Nephron (organoid): ENCODE measurements at regions not wholly inside any gene's neighbourhood (a gene's known extent, or its start where the extent isn't known, plus 50 kb on each side); places are given as distances from the start of the nearest gene placed in this dataset.
A peak's percentile ranks its signal among the peaks of the same experiment; 100 is the strongest.

Source experiments
- H3K27ac Mint-ChIP-seq, 3 experiments: 2 replicates each; pipeline ENCODE4 v1.8.0; 2020; ENCODE audit warnings: mixed read lengths in 3 of 3, mild to moderate bottlenecking in 2 of 3, moderate library complexity in 1 of 3
- H3K27me3 Mint-ChIP-seq: 2 replicates; pipeline ENCODE4 v1.8.0; 2021; ENCODE audit warnings: low read depth, mild to moderate bottlenecking, moderate library complexity, mixed read lengths
- H3K36me3 Mint-ChIP-seq: 2 replicates; pipeline ENCODE4 v1.8.0; 2020; ENCODE audit warnings: low read depth, mixed read lengths
- H3K4me1 Mint-ChIP-seq: 2 replicates; pipeline ENCODE4 v1.8.0; 2020; ENCODE audit warnings: mixed read lengths
- H3K4me3 Mint-ChIP-seq, 3 experiments: 2 replicates each; pipeline ENCODE4 v1.8.0; 2020; ENCODE audit warnings: mild to moderate bottlenecking in 3 of 3, mixed read lengths in 3 of 3, moderate library complexity in 2 of 3
- H3K9me3 Mint-ChIP-seq: 2 replicates; pipeline ENCODE4 v1.8.0; 2020; ENCODE audit warnings: mixed read lengths
- TF ChIP-seq, protein P1 (sequence below), 3 experiments: fragments of 200-600 bp; sonication (generic); IDR thresholded peaks; one replicate each; pipeline ENCODE4 v1.5.0; 2021; ENCODE audit warnings: antibody characterized with exemption in 3 of 3; ENCODE audit not compliant: unreplicated experiment in 3 of 3

- Mint-ChIP-seq H3K4me3 (no peak overlapping the region), H3K27me3 (peaks cover 39% of the 10 kb centered on the region), H3K27ac (peak overlapping the region in 2 of 3 experiments; percentile 2 to 30), H3K9me3 (no peaks in the 10 kb centered on the region), H3K36me3 (no peaks in the 10 kb centered on the region), H3K4me1 (peaks cover 55% of the 10 kb centered on the region)
- TF ChIP-seq, protein P1, sequence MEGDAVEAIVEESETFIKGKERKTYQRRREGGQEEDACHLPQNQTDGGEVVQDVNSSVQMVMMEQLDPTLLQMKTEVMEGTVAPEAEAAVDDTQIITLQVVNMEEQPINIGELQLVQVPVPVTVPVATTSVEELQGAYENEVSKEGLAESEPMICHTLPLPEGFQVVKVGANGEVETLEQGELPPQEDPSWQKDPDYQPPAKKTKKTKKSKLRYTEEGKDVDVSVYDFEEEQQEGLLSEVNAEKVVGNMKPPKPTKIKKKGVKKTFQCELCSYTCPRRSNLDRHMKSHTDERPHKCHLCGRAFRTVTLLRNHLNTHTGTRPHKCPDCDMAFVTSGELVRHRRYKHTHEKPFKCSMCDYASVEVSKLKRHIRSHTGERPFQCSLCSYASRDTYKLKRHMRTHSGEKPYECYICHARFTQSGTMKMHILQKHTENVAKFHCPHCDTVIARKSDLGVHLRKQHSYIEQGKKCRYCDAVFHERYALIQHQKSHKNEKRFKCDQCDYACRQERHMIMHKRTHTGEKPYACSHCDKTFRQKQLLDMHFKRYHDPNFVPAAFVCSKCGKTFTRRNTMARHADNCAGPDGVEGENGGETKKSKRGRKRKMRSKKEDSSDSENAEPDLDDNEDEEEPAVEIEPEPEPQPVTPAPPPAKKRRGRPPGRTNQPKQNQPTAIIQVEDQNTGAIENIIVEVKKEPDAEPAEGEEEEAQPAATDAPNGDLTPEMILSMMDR (IDR thresholded peaks at IDR 0.05; ENCODE audit: unreplicated experiment in 3 of 3): no peak
These were observed 310.7 kb upstream of the MYT1L start for GRCh38 chr2:2641541-2642410.

GRCh38 chr2:2640818-2641217 is 309.7 kb upstream of the MYT1L start:
- no peaks in the 10 kb centered on the region for H3K9me3 Mint-ChIP-seq
- TF ChIP-seq, protein P1 (IDR thresholded peaks at IDR 0.05; ENCODE audit: unreplicated experiment in 3 of 3): no peak
- H3K27me3 Mint-ChIP-seq: peaks cover 32% of the 10 kb centered on the region
- H3K4me3 Mint-ChIP-seq: no peak overlapping the region
- H3K27ac Mint-ChIP-seq: no peak overlapping the region
- peaks cover 49% of the 10 kb centered on the region for H3K4me1 Mint-ChIP-seq
- H3K36me3 Mint-ChIP-seq: no peaks in the 10 kb centered on the region

GRCh38 chr2:2640371-2640770 is 309.3 kb upstream of the MYT1L start:
- no peak overlapping the region for H3K4me3 Mint-ChIP-seq

DNA sequence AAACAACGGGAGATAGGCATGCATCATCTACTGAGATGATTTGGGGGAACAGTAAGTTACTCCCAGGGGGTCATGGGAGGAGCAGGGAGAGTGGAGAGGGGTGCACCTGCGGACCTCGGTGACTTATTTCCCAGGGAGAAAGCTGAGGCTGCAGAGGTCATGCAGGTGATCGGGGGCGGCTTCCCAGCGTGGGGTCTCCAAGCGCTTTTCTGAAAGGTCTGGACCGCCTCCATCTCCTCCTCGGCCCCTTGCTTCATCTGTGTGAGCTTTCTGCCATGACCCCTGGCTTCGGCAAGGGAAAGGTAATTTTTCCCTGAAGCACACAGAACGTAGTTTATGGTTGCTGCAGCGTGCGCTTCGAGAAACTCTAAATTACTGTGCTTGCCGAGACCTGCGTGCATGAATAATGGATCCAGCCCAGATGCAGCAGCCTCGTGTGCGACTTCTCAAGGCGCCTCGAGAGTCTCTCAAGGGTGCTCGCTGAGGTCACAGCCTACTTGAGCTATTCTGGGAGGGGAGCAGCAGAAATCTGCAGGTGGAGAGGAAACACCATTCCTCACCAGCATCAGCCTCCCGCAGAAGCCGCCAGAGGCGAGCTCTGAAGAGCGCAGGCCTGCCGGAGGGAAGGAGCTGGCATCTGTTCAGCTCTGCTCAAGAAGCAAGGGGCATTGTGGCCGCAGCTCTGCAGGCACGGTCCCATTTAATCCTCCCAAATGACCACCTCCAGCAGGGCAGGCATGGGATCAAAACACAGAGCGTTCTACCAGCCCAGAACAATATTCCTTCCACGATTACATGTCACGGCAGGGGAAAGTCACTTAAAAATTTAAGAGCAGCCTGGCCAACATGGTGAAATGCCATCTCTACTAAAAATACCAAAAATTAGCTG is 308.4 kb upstream of the MYT1L start:
- Mint-ChIP-seq H3K27ac (peak overlapping the region; percentile 11 to 72 (median 11)), H3K27me3 (peaks cover 32% of the 10 kb centered on the region), H3K9me3 (no peaks in the 10 kb centered on the region), H3K4me3 (peak overlapping the region in 1 of 3 experiments; percentile 8), H3K4me1 (peaks cover 49% of the 10 kb centered on the region), H3K36me3 (no peaks in the 10 kb centered on the region)
- TF ChIP-seq, protein P1 (IDR thresholded peaks at IDR 0.05; ENCODE audit: unreplicated experiment in 3 of 3): no peak

More at GRCh38 chr2:2640371-2640770, 309.3 kb upstream of the MYT1L start:
- Mint-ChIP-seq H3K36me3 (no peaks in the 10 kb centered on the region), H3K27ac (no peak overlapping the region), H3K27me3 (peaks cover 32% of the 10 kb centered on the region), H3K9me3 (no peaks in the 10 kb centered on the region), H3K4me1 (peaks cover 49% of the 10 kb centered on the region)
- TF ChIP-seq, protein P1 (IDR thresholded peaks at IDR 0.05; ENCODE audit: unreplicated experiment in 3 of 3): no peak

- Mint-ChIP-seq H3K27ac (peak overlapping the region; percentile 11 to 72 (median 11)), H3K4me1 (peaks cover 49% of the 10 kb centered on the region), H3K36me3 (no peaks in the 10 kb centered on the region), H3K4me3 (peak overlapping the region in 1 of 3 experiments; percentile 8), H3K9me3 (no peaks in the 10 kb centered on the region), H3K27me3 (peaks cover 24% of the 10 kb centered on the region)
- TF ChIP-seq, protein P1 (IDR thresholded peaks at IDR 0.05; ENCODE audit: unreplicated experiment in 3 of 3): no peak
These were observed 307.6 kb upstream of the MYT1L start for GRCh38 chr2:2638547-2639220.
